Esophagus squamous epithelium (tissue), 5 donors: ENCODE measurements at regions not wholly inside any gene's neighbourhood (a gene's known extent, or its start where the extent isn't known, plus 50 kb on each side); places are given as distances from the start of the nearest gene placed in this dataset.

Experiments used
- DNase-seq: peaks from one replicate; lab custom pipeline; 2025; lab: John Stamatoyannopoulos, UW
- H3K27ac ChIP-seq, 4 donors: fragments of 200-600 bp; sonication (generic); one replicate each; pipeline ENCODE4 v1.5.1; 2016 to 2019; ENCODE audit warnings: mild to moderate bottlenecking in 1 of 4
- H3K27me3 ChIP-seq, 4 donors: fragments of 200-600 bp; sonication (generic); 1 replicate in 3 of 4; 2 replicates in 1 of 4; pipeline versions ENCODE4 v1.5.1 to v1.6.0; 2017 to 2021; ENCODE audit warnings: antibody characterized with exemption in 1 of 4
- H3K36me3 ChIP-seq, 3 donors: fragments of 200-600 bp; sonication (generic); one replicate each; pipeline ENCODE4 v1.5.1; 2016 to 2019
- H3K4me1 ChIP-seq, 3 donors: fragments of 200-600 bp; sonication (generic); one replicate each; pipeline ENCODE4 v1.5.1; 2017 to 2019
- H3K4me3 ChIP-seq, 4 donors: fragments of 200-600 bp; sonication (generic); 1 replicate in 3 of 4; 2 replicates in 1 of 4; pipeline ENCODE4 v1.5.1; 2016 to 2019; ENCODE audit warnings: mild to moderate bottlenecking in 2 of 4, moderate library complexity in 1 of 4
- H3K9me3 ChIP-seq, 3 donors: fragments of 200-600 bp; sonication (generic); one replicate each; pipeline ENCODE4 v1.5.1; 2016 to 2019
- POLR2A ChIP-seq, 4 donors: fragments of 450-650 bp; IDR thresholded peaks; one replicate each; pipeline ENCODE4 v1.6.1; 2017; ENCODE audit warnings: antibody characterized with exemption in 4 of 4, mild to moderate bottlenecking in 4 of 4, moderate library complexity in 3 of 4
- WGBS, 2 donors: methylation state at CpG; one replicate each; pipeline ENCODE4 v1.1.5; 2018; 5-methylcytosine and 5-hydroxymethylcytosine counted together
- intact Hi-C: fragments of 100-400 bp; cut with DNase I; formaldehyde crosslinking; loops from one replicate; pipeline ENCODE4 v1.15.0; 2022
- TF ChIP-seq, protein P1 (sequence below), 6 experiments: fragments of 450-650 bp in 4 of 6; fragments of 200-600 bp in 2 of 6; sonication (generic) in 2 of 6; IDR thresholded peaks; one replicate each; pipeline ENCODE4 v1.5.1; 2016 to 2019; ENCODE audit warnings: antibody characterized with exemption in 6 of 6, mild to moderate bottlenecking in 4 of 6, moderate library complexity in 4 of 6
- donor health status: DM: yes; HTN: yes; CAD: no.

GRCh38 chr2:48183991-48184390 is 130.5 kb upstream of the FOXN2 start:
- H3K4me3 ChIP-seq = no peak overlapping the region
- TF ChIP-seq POLR2A (IDR thresholded peaks at IDR 0.05) = no peak
- TF ChIP-seq, protein P1, sequence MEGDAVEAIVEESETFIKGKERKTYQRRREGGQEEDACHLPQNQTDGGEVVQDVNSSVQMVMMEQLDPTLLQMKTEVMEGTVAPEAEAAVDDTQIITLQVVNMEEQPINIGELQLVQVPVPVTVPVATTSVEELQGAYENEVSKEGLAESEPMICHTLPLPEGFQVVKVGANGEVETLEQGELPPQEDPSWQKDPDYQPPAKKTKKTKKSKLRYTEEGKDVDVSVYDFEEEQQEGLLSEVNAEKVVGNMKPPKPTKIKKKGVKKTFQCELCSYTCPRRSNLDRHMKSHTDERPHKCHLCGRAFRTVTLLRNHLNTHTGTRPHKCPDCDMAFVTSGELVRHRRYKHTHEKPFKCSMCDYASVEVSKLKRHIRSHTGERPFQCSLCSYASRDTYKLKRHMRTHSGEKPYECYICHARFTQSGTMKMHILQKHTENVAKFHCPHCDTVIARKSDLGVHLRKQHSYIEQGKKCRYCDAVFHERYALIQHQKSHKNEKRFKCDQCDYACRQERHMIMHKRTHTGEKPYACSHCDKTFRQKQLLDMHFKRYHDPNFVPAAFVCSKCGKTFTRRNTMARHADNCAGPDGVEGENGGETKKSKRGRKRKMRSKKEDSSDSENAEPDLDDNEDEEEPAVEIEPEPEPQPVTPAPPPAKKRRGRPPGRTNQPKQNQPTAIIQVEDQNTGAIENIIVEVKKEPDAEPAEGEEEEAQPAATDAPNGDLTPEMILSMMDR (IDR thresholded peaks at IDR 0.05) = no peak
- DNase-seq = no peak
- no peaks in the 10 kb centered on the region for H3K4me1 ChIP-seq
- H3K27ac ChIP-seq = no peak overlapping the region
- intact Hi-C loops = no loop called here
- H3K36me3 ChIP-seq = no peaks in the 10 kb centered on the region
- H3K9me3 ChIP-seq = no peaks in the 10 kb centered on the region
- H3K27me3 ChIP-seq = no peaks in the 10 kb centered on the region

DNA sequence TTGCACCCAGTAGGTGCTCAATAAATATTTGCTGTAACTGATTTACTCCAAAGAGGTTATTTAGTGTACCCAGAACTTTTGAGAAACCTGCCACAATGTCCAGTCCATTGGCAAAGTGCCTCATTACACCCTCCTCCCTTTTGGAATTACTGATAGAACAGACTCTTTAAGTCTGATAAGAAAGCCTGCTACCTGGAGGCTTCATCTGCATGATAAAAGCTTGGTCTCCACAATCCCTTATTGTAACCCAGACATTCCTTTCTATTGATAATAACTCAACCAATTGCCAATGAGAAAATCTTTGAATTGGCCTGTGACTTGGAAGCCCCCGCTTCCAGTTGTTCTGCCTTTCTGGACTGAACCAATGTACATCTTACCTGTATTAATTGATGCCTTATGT is 127.0 kb upstream of the FOXN2 start:
- no peak for TF ChIP-seq POLR2A (IDR thresholded peaks at IDR 0.05)
- TF ChIP-seq, protein P1 (IDR thresholded peaks at IDR 0.05) = no peak
- intact Hi-C loops = no loop called here
- no peaks in the 10 kb centered on the region for H3K9me3 ChIP-seq
- no peak overlapping the region for H3K27ac ChIP-seq
- no peak overlapping the region for H3K4me3 ChIP-seq
- WGBS, 2 donors = 100% methylated on average over 1 of the region's 1 CpG
- no peaks in the 10 kb centered on the region for H3K27me3 ChIP-seq
- no peaks in the 10 kb centered on the region for H3K36me3 ChIP-seq
- no peak for DNase-seq
- H3K4me1 ChIP-seq = no peaks in the 10 kb centered on the region

- no peaks in the 10 kb centered on the region for H3K4me1 ChIP-seq
- no peaks in the 10 kb centered on the region for H3K27me3 ChIP-seq
- H3K9me3 ChIP-seq = no peaks in the 10 kb centered on the region
- intact Hi-C loops = no loop called here
- no peak for TF ChIP-seq POLR2A (IDR thresholded peaks at IDR 0.05)
- TF ChIP-seq, protein P1 (IDR thresholded peaks at IDR 0.05) = no peak
- DNase-seq = no peak
- H3K4me3 ChIP-seq = no peak overlapping the region
- 67 to 80% methylated on average over 4 of the region's 4 CpGs for WGBS, 2 donors
- no peak overlapping the region for H3K27ac ChIP-seq
- H3K36me3 ChIP-seq = no peaks in the 10 kb centered on the region
Measured at GRCh38 chr2:48189552-48190228, 124.8 kb upstream of the FOXN2 start.

DNA sequence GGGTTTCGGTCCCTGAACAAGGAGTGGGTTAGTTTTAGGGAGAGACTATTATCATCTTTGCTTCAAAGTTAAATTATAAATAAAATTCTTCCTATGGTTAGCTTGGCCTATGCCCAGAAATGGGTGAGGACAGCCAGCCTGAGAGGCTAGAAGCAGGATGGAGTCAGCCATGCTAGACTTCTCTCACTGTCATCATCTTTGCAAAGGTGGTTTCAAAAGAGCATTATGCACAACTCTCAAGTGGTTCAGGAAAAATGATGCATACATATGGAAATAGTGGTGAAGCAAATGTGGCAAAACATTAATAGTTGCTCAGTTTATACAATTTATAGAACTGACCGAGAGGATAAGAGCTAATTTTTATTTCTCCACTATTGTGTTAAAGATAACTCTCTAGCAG is 124.3 kb upstream of the FOXN2 start:
- 93 to 98% methylated on average over 2 of the region's 2 CpGs for WGBS, 2 donors
- Histone ChIP-seq H3K9me3 (no peaks in the 10 kb centered on the region), H3K4me3 (no peak overlapping the region), H3K27ac (no peak overlapping the region), H3K36me3 (no peaks in the 10 kb centered on the region), H3K4me1 (no peaks in the 10 kb centered on the region), H3K27me3 (no peaks in the 10 kb centered on the region)
- TF ChIP-seq, protein P1 (IDR thresholded peaks at IDR 0.05) = no peak
- no peak for TF ChIP-seq POLR2A (IDR thresholded peaks at IDR 0.05)
- no peak for DNase-seq
- intact Hi-C loops = no loop called here

DNA sequence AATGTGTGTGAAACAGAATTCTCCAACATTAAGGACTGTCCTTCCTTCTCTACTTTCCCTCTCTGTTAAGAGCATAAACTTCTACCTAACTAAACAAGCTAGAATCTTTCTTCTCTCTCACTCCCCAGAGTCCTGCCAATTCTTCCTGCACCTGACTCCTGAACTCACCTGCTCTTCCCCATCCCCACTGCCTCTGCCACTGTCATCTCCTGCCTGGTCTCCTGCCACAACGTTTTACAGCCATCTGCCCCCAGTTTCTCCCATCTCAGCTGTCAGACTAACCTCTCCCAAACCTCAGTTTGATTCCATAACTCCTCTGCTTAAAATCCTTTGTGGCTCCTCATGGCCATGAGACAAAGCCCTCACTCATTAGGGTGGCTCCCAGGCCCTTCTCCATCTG is 119.8 kb upstream of the FOXN2 start:
- H3K36me3 ChIP-seq = no peaks in the 10 kb centered on the region
- H3K4me3 ChIP-seq = no peak overlapping the region
- H3K27ac ChIP-seq = no peak overlapping the region
- H3K9me3 ChIP-seq = no peaks in the 10 kb centered on the region
- no peaks in the 10 kb centered on the region for H3K4me1 ChIP-seq
- no peak for TF ChIP-seq POLR2A (IDR thresholded peaks at IDR 0.05)
- TF ChIP-seq, protein P1 (IDR thresholded peaks at IDR 0.05) = no peak
- no peaks in the 10 kb centered on the region for H3K27me3 ChIP-seq
- no peak for DNase-seq
- WGBS, 2 donors = 32 to 50% methylated on average over 1 of the region's 1 CpG
- intact Hi-C loops = no loop called here
